ENCODE measurements at regions not wholly inside any gene's neighbourhood (a gene's known extent, or its start where the extent isn't known, plus 50 kb on each side); places are given as distances from the start of the nearest gene placed in this dataset.

DNA sequence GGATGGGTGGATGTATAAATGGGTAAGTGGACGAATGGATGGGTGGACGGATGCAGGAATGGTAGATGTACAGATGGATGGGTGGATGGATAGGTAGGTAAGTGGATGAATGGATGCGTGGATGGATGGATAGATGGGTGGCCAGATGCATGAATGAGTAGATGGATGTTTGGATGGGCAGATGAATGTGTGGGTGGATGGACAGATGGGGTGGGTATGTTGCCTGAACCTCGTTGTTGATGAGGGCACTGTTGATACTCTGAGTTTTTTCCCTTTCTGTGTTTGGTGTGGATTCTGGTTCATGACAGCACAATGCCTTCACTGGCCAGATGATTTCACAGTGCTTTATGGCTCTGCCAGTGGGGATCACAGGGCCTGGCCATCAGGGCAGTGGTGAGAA is 208.3 kb downstream of the NPIPB11 start:
- no peak for TF ChIP-seq SPI1 (IDR thresholded peaks at IDR 0.05; ENCODE audit: low read depth, low read length)
- no peak for TF ChIP-seq POLR2A (IDR thresholded peaks at IDR 0.05; ENCODE audit: low read depth, low read length)
- no peak for TF ChIP-seq TAF1 (IDR thresholded peaks at IDR 0.05; ENCODE audit: low read depth, low read length)
- TF ChIP-seq POLR2AphosphoS5 (IDR thresholded peaks at IDR 0.05; ENCODE audit: low read depth, low read length): no peak
- TF ChIP-seq POU2F2 (IDR thresholded peaks at IDR 0.05; ENCODE audit: low read depth, low read length): no peak

All from GM12891 (cell line).